ENCODE measurements at regions not wholly inside any gene's neighbourhood (a gene's known extent, or its start where the extent isn't known, plus 50 kb on each side); places are given as distances from the start of the nearest gene placed in this dataset.
"Not testable (repeated sequence)": the region's sequence is repeated elsewhere in the genome, so short reads cannot be mapped to it uniquely, and the experiment has no call there.

DNA sequence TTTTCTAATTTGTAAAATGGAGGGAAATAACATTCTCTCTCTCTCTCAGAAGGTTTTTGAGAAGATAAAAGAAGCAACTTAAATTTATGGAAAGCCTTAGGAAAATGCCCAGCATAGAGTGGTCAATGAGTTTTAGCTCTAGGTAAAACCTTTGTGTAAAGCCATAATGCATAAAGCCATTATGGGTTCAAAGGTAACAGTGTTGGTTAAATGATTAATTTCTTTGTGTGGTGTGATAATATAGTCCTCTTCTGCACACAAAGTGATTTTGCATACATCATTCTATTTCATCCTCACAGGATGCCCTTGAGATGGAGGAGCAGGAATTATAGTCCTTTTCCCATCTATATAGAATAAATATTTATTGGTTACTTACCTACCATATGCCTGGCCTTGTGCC is 602.9 kb downstream of the CSNK1G3 start:
- DNase-seq (ENCODE audit: low read depth), result no peak

DNA sequence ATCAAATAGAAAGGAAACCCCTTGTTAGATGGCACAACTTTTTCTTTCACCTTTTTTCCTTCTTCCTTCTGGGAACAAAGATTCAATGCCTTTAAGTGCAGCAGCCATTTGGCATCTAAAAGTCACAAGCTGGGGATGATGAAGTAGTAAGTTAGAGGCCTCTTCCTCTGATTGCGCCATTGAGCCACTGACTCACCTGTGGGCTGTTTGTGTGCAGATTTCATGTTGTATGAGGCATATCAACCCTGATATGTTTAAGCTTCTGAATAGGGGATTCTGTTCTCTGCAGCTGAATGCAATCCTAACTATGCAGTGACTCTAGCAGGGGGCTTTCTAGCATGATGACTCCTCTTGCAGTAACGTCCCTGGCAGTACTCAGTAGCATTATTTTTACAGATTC is 599.9 kb downstream of the CSNK1G3 start:
- no peak for DNase-seq (ENCODE audit: low read depth)

DNA sequence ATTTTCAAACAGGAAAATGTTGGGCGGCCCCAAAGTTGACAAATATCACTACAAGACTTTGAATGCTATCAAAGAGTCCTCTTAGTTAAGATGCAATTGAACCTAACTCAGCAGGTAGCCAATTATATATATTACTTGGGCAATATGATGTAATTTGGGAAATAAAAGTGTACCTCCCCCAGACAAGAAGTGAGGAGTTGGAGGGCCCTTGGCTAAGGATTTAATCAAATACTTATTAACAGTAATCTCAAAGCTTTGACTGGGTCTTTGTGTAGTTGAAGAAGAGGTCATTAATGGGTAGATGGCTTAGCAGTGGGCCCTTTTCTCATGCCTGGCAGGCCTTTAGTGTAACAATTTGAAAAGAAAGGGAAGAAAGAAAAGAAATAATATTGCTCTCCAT is 599.0 kb downstream of the CSNK1G3 start:
- DNase-seq (ENCODE audit: low read depth), result no peak

DNA sequence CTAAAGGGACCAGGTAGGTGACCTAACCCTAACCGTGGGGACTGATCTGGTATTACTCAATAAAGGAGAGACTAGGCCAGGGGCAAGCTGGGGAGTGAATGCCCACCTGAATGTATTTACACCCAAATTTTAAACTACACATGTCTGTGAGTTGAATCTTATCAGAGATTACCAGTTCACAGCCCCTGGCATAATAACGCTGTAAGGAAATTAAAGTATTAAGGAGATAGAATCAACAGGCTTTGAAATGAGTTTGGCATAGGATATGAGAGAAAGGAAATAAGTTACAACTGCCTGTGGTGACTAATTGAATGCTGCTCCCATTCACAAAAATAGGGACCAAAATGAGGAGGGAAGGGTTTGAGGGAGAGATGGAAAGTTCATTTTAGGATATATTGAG is 593.3 kb downstream of the CSNK1G3 start:
- no peak for DNase-seq (ENCODE audit: low read depth)

DNA sequence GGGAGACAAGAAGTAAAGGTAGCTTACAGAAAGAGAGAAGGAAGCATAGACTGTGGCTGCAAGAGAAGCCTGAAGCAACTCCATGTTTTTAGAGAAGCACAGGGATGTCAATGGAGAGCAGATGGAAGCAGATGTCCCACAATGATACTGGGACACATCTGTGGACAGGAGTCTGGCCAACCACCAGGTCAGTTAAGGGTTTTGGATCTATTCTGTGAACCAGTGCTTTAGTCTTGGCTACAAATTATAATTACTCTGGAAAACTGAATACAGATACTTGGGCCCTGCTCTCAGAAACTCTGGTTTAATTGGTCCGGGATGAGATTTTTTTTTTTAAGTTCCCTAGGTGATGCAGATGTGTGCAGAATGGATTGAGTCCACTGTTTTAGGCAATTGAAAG is 592.8 kb downstream of the CSNK1G3 start:
- no peak for DNase-seq (ENCODE audit: low read depth)

DNA sequence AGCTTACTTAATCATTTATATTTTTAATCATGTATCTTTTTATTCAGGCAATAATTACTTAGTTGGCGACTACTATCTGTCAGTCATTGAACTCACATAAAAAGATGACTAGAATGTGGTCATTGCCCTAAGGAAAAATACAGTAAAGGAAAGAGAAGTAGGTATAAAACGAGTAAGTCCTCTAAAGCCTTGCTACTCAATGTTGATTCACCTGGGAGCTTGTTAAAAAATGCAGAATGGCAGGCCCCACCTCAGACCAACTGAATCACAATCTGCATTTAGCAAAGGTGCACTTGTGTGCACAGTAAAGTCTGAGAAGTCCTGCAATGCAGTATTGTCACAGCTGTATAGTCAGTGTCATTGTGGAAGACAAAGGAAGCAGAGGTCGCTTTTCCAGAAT is 592.4 kb downstream of the CSNK1G3 start:
- no peak for DNase-seq (ENCODE audit: low read depth)

DNA sequence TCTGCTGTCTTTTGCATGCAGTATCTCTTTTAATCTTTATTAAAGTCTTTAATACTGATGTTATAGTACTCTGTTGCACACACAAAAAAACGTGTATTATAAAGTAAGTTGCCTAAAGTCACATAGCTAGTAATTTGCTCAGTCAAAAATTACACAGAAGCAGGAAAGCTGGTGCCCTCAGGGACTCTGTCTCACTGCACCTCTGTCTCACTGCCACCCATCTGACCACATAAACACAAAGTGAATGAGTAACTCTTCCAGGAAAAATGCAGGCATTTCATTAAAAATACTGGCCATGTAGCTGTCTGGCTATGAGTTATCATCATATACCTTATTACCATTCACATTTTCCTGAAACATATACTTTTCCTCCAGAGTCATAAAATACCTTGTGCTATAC is 591.7 kb downstream of the CSNK1G3 start:
- no peak for DNase-seq (ENCODE audit: low read depth)

DNA sequence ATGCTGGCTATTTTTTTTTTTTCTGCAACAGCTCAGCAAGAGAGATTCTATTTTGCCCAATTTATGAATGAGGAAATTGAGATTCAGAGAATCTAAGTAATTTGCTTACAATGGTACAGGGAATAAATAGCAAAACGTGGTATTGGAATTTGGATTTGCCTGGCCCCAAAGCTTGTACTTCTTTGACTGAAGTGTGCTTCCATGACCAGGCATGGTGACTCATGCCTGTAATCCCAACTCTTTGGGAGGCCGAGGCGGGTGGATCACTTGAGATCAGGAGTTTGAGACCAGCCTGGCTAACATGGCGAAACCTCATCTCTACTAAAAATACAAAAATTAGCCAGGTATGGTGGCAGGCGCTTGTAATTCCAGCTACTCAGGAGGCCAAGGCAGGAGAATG is 591.1 kb downstream of the CSNK1G3 start:
- DNase-seq (ENCODE audit: low read depth), result not testable (repeated sequence)

DNA sequence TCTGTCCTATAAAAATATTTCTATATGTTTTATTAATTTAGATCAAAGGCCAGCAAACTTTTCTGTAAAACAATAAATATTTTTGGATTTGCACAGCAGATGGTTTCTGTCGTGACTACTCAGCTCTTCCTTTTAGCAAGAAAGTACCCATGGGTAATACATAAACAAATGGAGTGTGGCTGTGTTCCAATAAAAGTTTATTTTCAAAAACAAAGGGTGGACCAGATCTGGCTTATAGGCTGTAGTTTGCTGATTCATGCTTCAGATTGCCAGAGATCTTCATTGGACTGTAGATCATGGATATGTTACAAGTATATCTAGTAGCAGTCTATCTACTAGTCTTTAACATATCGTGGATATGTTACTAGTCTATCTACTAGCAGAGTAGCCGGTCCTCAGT is 590.5 kb downstream of the CSNK1G3 start:
- DNase-seq (ENCODE audit: low read depth), result no peak

DNA sequence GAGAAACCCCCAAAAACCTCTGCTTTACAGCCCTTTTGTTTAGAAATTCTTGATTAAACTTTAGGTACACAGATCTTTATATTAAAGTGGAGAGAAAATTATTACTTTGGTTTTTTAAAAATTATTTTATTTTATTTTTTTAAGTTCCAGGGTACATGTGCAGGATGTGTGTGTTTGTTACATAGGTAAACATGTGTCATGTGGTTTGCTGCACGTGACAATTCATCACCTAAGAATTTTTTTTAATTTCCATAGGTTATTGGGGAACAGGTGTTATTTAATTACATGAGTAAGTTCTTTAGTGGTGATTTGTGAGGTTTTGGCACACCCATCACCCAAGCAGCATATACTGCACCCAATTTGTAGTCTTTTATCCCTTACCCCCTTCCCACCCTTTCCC is 581.7 kb downstream of the CSNK1G3 start:
- DNase-seq (ENCODE audit: low read depth), result no peak

DNA sequence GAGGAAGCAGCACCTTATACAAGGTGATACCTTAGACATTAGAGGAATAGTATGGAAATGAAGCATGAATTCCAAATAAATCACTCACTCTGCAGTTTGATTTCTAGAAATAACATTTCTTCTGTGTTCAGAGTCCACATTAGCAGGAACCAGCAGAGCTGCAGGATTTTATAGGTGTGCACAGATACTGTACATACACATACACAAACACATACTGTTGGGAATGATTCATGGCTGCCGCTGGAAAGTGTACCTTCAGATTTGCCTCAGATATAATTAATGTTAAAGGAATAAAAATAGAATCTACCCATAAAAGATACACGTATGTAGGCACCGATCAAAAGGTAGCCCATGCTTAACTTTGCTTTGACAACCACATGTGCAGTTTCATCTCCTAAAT is 578.1 kb downstream of the CSNK1G3 start:
- DNase-seq (ENCODE audit: low read depth), result no peak

DNA sequence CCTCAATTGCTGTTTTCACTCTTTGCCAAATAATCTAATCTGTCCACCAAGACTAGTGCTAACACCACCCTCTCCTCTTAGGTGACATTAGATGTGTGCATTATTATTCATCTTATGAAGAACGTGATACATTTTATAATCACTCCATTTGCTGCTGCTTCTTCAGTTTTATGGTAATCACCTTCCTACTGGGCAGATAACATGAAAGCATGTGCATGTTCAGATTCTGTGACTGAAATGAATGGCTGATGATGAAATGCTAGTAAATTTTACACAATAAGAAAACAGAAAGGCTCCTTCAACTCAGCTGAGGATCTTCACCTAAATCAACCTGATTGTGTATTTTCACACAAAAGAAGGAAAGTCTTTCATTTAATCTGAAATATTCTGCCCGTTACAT is 577.6 kb downstream of the CSNK1G3 start:
- no peak for DNase-seq (ENCODE audit: low read depth)

DNA sequence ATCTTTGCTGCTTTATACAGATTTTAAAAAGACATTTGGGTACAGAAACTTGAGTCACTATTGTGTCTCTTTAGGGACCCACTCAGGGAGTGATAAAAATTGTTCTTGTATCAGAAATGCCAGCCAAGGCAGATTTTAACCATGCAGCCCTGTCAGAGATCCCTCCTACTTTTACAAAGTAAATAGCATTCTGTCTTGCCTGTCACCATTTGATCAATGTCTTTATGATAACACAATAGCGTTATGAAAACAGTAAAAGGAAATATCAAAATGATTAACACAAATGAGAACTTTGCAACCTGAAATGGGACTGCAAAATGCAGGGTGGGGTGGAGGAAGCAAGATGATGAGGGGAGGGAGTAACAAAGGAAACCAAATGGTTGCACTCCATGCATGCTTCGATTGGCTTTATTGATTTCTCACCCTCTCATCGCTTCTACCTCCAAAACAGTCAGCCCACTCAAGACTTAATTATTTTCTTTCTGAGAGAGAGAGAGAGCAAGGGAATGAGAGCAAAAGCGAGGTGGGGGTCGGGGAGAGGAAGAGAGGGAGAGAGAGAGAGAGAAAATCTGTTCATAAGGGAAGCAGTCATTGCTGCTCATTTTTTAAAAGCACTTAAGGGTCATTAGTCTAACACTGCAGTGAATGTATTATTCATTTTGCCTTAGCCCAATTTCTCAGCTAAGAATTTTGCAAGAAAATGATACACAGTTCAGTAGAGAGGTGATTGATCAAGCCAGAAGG is 576.5 kb downstream of the CSNK1G3 start:
- DNase-seq (ENCODE audit: low read depth), result no peak

DNA sequence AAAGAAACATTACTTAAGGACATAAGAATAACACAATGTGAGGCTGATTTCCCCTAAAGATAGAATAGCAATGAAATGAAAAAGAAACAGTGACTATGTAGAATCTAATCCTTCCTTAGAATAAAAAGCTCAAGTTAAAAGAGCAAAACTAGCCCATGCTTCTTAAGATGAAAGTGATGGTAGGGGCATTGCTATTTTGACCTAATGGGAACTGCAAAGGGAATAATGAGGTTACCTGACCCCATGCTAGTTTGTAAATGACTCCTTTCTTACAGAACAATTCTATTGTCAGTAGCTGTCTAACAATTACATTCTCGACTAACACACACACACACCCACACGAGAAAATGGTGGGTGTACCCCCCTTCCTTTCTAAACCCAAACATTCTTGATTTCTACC is 575.8 kb downstream of the CSNK1G3 start:
- no peak for DNase-seq (ENCODE audit: low read depth)

DNA sequence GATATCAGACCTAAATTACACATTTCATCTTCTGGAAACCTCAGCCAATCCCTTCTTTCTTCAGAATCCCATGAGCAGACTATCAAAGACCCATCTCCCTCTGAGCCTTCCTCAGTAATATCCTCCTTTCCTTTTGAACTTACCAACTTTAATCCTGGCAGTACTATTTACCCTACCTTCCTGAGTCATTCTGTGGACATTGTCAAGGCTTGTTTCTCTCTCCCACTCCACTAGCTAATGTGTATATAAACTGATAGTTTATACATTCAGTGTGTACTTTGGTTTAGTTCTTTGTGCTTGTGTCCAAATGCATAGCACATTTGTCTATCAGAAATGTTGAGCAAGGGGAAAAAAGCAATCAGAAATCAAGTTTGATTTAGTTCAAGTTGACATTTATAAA is 568.3 kb downstream of the CSNK1G3 start:
- DNase-seq (ENCODE audit: low read depth), result no peak

DNA sequence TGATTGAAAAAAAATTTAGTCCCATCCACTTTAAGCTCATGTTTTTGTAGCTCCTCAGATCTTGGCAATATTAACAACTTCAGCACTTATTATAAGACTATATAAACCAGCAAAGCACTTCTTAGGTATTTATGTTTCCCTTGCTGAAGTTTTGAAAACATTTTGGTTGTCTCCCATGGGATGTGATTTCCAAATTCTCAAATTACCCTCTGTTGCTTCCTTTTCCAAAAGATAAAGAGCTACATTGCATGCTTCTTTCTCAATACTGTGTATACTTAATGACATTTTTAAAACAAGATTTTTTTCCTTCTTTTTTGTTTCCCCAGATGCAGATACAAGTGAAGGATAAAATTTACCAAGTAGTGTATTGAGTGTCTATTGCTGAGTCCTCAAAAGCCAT is 567.1 kb downstream of the CSNK1G3 start:
- DNase-seq (ENCODE audit: low read depth), result no peak

DNA sequence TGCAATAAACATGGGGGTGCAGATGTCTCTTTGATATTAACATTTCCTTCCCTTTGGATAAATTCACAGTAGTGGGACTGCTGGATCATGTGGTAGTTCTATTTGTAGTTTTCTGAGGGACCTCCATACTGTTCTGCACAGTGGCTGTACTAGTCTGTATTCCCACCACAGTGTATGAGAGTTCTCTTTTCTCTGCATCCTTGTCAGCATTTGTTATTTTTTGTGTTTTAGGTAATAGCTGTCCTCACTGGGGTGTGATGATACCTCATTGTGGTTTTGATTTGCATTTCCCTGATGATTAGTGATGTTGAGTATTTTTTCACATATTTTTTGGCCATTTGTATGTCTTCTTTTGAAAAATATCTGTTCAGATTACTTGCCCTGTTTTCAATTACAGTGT is 562.5 kb downstream of the CSNK1G3 start:
- no peak for DNase-seq (ENCODE audit: low read depth)

DNA sequence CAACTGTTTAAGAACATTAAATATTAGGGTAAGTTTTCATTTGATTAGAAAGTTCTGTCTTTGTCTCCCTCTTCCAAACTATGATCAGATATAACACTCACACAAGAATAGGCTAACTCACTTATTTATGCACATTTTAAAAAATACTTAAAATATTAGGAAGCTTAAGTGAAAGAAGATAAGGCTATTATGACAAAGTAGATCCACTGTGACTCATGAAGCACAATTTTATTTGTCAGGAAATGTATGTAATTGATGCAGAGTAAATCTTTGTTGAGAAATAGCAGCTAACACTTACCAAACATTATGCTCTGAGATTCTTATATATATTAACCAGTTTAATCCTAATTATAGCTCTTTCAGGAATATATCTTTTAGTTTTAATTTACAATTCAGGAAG is 560.6 kb downstream of the CSNK1G3 start:
- DNase-seq (ENCODE audit: low read depth), result no peak

DNA sequence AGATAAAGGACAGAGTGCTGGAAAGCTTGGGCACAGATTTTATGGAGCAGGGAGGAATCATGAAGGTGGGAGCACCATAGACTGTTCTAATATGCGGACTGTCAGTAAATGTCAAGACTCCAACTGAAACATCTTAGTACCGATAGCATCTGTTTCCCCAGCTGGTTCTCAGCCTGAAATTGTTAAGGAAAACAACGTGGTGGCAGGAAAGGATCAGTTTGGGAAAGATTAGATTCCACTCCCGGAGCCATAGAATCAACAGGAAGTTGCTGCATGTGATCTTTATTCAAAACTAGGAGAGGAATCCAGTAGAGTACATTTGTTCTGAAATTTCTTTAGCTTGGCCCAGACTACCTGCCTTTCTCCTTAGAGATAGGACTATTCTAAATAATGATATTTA is 559.1 kb downstream of the CSNK1G3 start:
- no peak for DNase-seq (ENCODE audit: low read depth)

DNA sequence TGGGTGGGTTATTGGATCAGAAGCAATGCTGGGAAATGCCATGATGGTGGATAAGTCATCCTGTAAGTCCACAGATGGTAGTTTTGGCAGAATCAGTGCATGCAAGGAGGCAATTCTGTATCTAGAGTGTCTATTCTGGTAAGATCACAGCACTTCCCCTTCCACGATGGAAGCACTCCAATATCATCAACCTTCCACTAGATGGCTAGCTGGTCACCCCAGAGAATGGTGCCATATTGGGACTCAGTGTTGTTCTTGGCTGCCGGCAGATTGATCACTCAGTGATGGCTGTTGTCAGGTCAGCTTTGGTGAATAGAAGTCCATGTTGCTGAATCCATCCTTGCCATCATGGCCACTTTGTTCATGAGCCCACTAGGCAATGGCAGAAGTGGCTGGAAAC is 553.5 kb downstream of the CSNK1G3 start:
- DNase-seq (ENCODE audit: low read depth), result no peak

DNA sequence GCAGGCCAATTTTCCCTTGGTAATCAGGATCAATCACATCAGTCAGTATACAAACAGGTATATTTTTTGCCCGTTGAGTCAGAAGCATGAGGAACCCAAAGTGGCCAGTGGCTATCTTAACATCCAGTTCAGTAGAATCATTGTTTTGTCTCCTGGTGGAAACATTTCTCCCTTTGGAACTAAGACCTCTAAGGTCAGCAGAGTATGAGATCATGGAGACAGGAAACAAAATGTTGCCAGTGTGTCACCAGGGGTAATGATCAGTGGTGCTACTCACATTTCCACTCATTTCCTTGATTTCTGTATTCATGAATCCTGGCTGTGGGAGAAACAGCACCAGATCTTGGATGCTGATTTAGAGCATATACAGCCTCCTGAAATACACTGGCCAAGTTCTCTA is 553.0 kb downstream of the CSNK1G3 start:
- DNase-seq (ENCODE audit: low read depth), result no peak

DNA sequence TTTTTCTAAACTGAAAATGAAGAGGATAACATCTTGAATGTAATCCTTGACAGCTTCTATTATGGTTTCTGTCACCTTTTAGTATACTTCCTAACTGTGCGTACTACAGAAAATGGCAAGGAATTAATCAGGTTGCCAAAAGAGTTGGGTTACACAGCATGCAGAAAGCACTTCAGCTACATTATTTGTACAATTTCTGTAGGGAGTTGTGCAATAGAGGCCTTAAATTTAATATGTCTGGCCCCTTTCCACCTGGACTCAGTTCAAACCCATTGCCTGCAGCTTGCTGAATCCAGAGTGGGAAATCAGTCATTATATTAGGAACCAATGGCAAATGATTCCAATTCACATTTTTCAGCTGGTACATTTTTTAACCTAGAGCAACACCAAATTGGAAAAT is 549.7 kb downstream of the CSNK1G3 start:
- no peak for DNase-seq (ENCODE audit: low read depth)

DNA sequence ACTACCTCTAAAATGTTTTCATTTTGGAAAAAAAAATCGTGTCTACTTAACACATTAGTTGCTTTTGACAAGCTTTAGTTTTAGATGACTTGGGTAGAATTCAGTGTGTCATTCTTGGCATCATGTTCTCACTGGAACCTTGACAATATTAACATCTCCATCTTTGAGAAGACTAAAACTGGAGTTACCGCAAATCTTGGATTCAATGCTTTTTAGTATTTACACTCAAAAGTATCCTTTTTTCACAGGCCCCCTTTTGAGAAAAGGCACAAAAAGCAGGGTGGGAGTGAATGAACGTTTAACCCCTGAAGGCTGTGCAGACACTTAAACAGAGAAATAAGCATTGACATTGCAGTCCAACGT is 549.1 kb downstream of the CSNK1G3 start:
- DNase-seq (ENCODE audit: low read depth), result no peak

DNA sequence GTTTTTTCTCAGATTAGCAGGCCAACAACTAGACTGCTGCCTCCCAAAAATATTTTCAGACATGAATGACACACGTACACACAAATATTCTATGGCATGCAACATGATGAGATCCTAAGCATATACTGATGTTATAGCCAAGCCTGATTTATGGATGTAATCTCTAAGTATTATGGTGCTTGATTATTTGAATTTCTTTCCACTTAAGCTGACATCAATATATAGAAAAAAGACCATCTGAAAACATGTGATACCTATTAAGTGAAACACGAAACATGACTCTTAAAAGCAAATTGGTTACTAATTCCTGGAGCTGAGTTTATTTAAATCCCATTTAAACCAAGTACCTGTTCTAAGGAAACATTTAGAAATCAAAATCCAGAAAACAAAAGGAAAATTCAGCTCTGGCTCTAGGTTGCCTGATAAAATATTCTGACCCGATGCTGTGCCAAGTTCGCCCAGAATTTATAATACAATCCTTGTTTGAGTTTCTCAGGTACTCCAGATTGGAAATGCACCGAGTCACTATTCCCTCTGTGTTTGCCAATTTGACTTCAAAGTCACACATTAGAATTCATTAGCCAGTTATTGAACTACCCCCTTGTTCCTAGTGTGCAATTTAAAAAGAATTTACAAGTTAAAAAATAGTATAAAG is 548.6 kb downstream of the CSNK1G3 start:
- no peak for DNase-seq (ENCODE audit: low read depth)

All from activated T-helper 9 cell treated with anti-CD3 and anti-CD28 coated beads, Interleukin-2, amount 50 U/mL, for 16 hours (primary cell).